Panc1 (cell line): ENCODE measurements at regions not wholly inside any gene's neighbourhood (a gene's known extent, or its start where the extent isn't known, plus 50 kb on each side); places are given as distances from the start of the nearest gene placed in this dataset.

Source experiments
- POLR2AphosphoS5 ChIP-seq: IDR thresholded peaks from 2 replicates; pipeline ENCODE4 v1.6.1; 2012; ENCODE audit warnings: mild to moderate bottlenecking, low read depth, low read length, moderate library complexity
- SIN3A ChIP-seq: IDR thresholded peaks from 2 replicates; pipeline ENCODE4 v1.6.1; 2012; ENCODE audit warnings: low read depth, mild to moderate bottlenecking, low read length, moderate library complexity, borderline replicate concordance; ENCODE audit not compliant: insufficient read depth
- TCF7L2 ChIP-seq: IDR thresholded peaks from 2 replicates; pipeline ENCODE4 v1.6.1; 2011; ENCODE audit warnings: mild to moderate bottlenecking, low read depth, low read length, inconsistent platforms
- TF ChIP-seq, protein P1 (sequence below): fragments of 450-650 bp; IDR thresholded peaks from 2 replicates; pipeline ENCODE4 v1.5.1; 2017; ENCODE audit warnings: mild to moderate bottlenecking
- TF ChIP-seq, protein P2 (sequence below), 2 experiments: IDR thresholded peaks; 2 replicates each; pipeline ENCODE4 v1.6.1; 2011 to 2012; ENCODE audit warnings: low read depth in 2 of 2, control low read depth in 1 of 2, low read length in 1 of 2, mild to moderate bottlenecking in 1 of 2, moderate library complexity in 1 of 2; ENCODE audit not compliant: insufficient read depth in 1 of 2

DNA sequence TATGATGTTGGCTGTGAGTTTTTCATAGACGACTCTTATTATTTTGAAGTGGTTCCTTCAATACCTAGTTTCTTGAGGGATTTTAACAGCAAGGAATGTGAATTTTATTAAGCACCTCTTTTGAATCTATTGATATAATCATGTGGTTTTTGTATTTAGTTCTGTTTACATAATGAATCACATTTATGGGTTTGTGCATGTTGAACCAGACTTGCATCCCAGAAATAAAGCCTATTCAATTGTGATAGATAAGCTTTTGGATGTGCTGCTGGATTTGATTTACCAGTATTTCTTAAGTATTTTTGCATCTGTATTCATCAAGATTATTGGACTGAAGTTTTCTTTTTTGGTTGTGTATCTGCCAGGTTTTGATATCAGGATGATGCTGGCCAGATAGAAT lies 131.6 kb upstream of the SCN7A start:
- TF ChIP-seq, protein P1, sequence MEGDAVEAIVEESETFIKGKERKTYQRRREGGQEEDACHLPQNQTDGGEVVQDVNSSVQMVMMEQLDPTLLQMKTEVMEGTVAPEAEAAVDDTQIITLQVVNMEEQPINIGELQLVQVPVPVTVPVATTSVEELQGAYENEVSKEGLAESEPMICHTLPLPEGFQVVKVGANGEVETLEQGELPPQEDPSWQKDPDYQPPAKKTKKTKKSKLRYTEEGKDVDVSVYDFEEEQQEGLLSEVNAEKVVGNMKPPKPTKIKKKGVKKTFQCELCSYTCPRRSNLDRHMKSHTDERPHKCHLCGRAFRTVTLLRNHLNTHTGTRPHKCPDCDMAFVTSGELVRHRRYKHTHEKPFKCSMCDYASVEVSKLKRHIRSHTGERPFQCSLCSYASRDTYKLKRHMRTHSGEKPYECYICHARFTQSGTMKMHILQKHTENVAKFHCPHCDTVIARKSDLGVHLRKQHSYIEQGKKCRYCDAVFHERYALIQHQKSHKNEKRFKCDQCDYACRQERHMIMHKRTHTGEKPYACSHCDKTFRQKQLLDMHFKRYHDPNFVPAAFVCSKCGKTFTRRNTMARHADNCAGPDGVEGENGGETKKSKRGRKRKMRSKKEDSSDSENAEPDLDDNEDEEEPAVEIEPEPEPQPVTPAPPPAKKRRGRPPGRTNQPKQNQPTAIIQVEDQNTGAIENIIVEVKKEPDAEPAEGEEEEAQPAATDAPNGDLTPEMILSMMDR = no peak
- TF ChIP-seq SIN3A (no peak), POLR2AphosphoS5 (no peak), TCF7L2 (no peak)
- TF ChIP-seq, protein P2, sequence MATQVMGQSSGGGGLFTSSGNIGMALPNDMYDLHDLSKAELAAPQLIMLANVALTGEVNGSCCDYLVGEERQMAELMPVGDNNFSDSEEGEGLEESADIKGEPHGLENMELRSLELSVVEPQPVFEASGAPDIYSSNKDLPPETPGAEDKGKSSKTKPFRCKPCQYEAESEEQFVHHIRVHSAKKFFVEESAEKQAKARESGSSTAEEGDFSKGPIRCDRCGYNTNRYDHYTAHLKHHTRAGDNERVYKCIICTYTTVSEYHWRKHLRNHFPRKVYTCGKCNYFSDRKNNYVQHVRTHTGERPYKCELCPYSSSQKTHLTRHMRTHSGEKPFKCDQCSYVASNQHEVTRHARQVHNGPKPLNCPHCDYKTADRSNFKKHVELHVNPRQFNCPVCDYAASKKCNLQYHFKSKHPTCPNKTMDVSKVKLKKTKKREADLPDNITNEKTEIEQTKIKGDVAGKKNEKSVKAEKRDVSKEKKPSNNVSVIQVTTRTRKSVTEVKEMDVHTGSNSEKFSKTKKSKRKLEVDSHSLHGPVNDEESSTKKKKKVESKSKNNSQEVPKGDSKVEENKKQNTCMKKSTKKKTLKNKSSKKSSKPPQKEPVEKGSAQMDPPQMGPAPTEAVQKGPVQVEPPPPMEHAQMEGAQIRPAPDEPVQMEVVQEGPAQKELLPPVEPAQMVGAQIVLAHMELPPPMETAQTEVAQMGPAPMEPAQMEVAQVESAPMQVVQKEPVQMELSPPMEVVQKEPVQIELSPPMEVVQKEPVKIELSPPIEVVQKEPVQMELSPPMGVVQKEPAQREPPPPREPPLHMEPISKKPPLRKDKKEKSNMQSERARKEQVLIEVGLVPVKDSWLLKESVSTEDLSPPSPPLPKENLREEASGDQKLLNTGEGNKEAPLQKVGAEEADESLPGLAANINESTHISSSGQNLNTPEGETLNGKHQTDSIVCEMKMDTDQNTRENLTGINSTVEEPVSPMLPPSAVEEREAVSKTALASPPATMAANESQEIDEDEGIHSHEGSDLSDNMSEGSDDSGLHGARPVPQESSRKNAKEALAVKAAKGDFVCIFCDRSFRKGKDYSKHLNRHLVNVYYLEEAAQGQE (IDR thresholded peaks at IDR 0.05; ENCODE audit: insufficient read depth in 1 of 2, low read depth in 2 of 2, low read length in 1 of 2) = no peak
